Ovary (tissue), 3 donors: ENCODE measurements at regions not wholly inside any gene's neighbourhood (a gene's known extent, or its start where the extent isn't known, plus 50 kb on each side); places are given as distances from the start of the nearest gene placed in this dataset.

Experiments used
- CTCF ChIP-seq, 3 donors: fragments of 450-650 bp in 2 of 3; fragments of 200-600 bp in 1 of 3; IDR thresholded peaks; one replicate each; pipeline versions ENCODE4 v1.5.1 to v1.8.0; 2016 to 2022; ENCODE audit warnings: antibody characterized with exemption in 3 of 3, mild to moderate bottlenecking in 1 of 3
- POLR2A ChIP-seq: fragments of 450-650 bp; IDR thresholded peaks from one replicate; pipeline ENCODE4 v1.6.1; 2017; ENCODE audit warnings: antibody characterized with exemption, mild to moderate bottlenecking, moderate library complexity
- donor health status: DM: no; HTN: no; CAD: no.

GRCh38 chr18:72419914-72420313, 124.2 kb downstream of the CBLN2 start:
- no peak for TF ChIP-seq CTCF (IDR thresholded peaks at IDR 0.05)
- no peak for TF ChIP-seq POLR2A
